Type B pancreatic cell (in vitro differentiated cells): ENCODE measurements at regions not wholly inside any gene's neighbourhood (a gene's known extent, or its start where the extent isn't known, plus 50 kb on each side); places are given as distances from the start of the nearest gene placed in this dataset.

ENCODE experiments used
- DNase-seq: peaks from one replicate; pipeline ENCODE4 v3.0.0; 2021; ENCODE audit warnings: mixed read lengths; ENCODE audit not compliant: unreplicated experiment; ENCODE audit errors: extremely low spot score
- H3K27ac Mint-ChIP-seq: 2 replicates; pipeline ENCODE4 v1.8.0; 2021; ENCODE audit warnings: mild to moderate bottlenecking, mixed read lengths
- H3K27me3 Mint-ChIP-seq: 2 replicates; pipeline ENCODE4 v1.8.0; 2021; ENCODE audit warnings: mixed read lengths
- H3K36me3 Mint-ChIP-seq: 2 replicates; pipeline ENCODE4 v1.8.0; 2021; ENCODE audit warnings: mixed read lengths
- H3K4me1 Mint-ChIP-seq: one replicate; pipeline ENCODE4 v1.8.0; 2021; ENCODE audit warnings: mixed read lengths; ENCODE audit not compliant: unreplicated experiment
- H3K4me3 Mint-ChIP-seq: 2 replicates; pipeline ENCODE4 v1.8.0; 2021; ENCODE audit warnings: mild to moderate bottlenecking, mixed read lengths
- H3K9me3 Mint-ChIP-seq: 2 replicates; pipeline ENCODE4 v1.8.0; 2021; ENCODE audit warnings: mixed read lengths
- TF ChIP-seq, protein P1 (sequence below): fragments of 200-600 bp; sonication (generic); conservative IDR thresholded peaks from 2 replicates; pipeline ENCODE4 v1.5.0; 2021; ENCODE audit warnings: antibody characterized with exemption, mild to moderate bottlenecking

DNA sequence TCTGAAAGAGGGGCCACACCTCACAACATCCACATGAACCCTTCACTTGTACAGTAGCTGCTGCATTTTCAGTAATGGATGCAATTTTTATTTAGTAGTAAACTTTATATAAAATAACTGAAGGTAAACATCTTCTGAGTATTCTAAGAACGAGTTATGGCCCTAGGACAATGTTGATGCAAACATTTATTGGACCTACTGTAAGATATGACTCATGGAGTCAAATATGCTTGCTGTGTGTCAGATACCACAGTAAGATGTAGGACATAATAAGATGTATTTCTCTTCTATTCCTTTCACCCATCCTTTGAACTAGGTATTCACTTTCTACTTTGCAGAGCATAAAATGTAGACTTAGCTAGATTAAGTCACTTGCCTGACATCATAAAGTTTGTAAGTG is 87.6 kb downstream of the TEX13C start:
- Mint-ChIP-seq H3K4me3 (no peak overlapping the region), H3K36me3 (no peaks in the 10 kb centered on the region), H3K9me3 (no peaks in the 10 kb centered on the region), H3K4me1 (no peaks in the 10 kb centered on the region), H3K27me3 (no peaks in the 10 kb centered on the region), H3K27ac (no peak overlapping the region)
- TF ChIP-seq, protein P1, sequence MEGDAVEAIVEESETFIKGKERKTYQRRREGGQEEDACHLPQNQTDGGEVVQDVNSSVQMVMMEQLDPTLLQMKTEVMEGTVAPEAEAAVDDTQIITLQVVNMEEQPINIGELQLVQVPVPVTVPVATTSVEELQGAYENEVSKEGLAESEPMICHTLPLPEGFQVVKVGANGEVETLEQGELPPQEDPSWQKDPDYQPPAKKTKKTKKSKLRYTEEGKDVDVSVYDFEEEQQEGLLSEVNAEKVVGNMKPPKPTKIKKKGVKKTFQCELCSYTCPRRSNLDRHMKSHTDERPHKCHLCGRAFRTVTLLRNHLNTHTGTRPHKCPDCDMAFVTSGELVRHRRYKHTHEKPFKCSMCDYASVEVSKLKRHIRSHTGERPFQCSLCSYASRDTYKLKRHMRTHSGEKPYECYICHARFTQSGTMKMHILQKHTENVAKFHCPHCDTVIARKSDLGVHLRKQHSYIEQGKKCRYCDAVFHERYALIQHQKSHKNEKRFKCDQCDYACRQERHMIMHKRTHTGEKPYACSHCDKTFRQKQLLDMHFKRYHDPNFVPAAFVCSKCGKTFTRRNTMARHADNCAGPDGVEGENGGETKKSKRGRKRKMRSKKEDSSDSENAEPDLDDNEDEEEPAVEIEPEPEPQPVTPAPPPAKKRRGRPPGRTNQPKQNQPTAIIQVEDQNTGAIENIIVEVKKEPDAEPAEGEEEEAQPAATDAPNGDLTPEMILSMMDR = no peak
- no peak for DNase-seq

DNA sequence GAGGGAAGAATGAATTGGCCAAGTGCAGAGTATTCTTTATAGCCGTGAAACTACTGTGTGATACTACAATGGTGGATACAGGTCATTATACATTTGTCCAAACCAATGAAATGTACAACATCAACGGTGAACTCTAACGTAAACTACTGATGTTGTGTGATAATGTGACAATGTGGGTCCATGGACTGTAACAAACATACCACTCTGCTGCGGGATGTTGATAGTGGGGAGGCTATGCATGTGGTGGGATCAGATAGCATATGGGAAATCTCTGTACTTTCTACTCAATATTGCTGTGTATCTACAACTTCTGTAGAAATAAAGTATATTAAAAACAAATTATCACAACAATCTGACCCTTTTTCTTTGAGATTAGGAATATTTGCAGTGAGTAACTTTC is 101.1 kb downstream of the TEX13C start:
- Mint-ChIP-seq H3K27ac (no peak overlapping the region), H3K27me3 (peaks cover 3% of the 10 kb centered on the region), H3K4me1 (no peaks in the 10 kb centered on the region), H3K9me3 (no peaks in the 10 kb centered on the region), H3K4me3 (no peak overlapping the region), H3K36me3 (no peaks in the 10 kb centered on the region)
- no peak for DNase-seq
- TF ChIP-seq, protein P1 = no peak

DNA sequence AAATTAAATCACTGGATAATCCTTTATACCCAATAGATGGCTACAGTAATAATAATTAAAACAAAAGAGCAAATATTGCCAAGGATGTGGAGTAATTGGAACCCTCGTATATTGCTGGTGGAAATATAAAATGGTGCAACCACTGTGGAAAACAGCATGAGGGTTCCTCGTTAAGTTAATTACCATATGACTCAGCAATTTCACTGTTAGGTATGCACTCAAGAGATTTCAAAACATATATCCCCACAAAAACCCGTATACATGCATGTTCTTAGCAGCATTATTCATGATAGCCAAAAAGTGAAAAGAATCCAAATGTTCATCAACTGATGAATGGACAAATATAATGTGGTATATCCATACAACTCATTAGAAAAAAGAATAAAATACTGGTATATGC is 103.3 kb downstream of the TEX13C start:
- Mint-ChIP-seq H3K36me3 (no peaks in the 10 kb centered on the region), H3K9me3 (no peaks in the 10 kb centered on the region)

DNA sequence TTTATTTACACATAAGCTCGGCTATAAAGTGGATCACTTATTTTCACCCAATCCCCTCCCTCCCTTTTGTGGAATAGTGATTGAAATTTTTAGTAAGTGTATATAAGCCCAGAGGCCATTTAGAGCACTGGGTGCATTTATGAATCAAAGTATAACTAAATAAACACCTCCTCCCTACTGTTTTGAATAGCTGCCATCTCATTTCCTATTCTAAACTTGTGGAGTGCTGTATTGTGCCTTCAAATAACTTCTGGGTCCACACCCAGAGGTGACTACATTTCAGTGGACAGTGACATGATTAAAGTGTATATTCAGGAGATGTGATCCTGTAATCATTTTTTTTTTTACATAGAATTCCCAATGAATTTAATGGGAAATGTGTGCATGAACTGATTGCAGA is 104.9 kb downstream of the TEX13C start:
- no peaks in the 10 kb centered on the region for H3K9me3 Mint-ChIP-seq
- H3K36me3 Mint-ChIP-seq = no peaks in the 10 kb centered on the region
- peaks cover 3% of the 10 kb centered on the region for H3K27me3 Mint-ChIP-seq
- TF ChIP-seq, protein P1 = no peak
- H3K27ac Mint-ChIP-seq = no peak overlapping the region
- no peak for DNase-seq
- H3K4me1 Mint-ChIP-seq = no peaks in the 10 kb centered on the region
- no peak overlapping the region for H3K4me3 Mint-ChIP-seq

More for the DNA sequence above, 103.3 kb downstream of the TEX13C start:
- Mint-ChIP-seq H3K4me1 (no peaks in the 10 kb centered on the region), H3K27me3 (peaks cover 3% of the 10 kb centered on the region), H3K4me3 (no peak overlapping the region), H3K27ac (no peak overlapping the region)
- TF ChIP-seq, protein P1 = no peak
- DNase-seq = no peak

DNA sequence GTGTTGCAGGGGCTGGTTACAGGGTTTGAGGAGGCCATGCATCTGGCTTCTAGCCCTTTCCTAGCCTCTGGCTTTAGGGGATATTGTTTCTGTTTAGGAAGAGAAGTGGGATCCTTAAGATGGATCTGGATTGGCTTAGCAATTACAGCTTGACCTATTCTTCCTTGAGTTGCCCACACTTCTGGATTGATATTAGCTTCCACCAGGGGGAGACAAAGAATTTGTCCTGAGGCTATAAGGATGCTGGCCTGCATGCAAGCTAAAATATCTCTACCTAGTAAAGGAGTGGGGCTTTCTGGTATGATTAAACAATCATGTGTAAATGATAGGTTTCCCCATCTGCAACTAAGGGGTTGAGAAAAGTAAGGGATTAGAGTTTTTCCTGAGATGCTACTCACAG is 117.2 kb downstream of the TEX13C start:
- DNase-seq = no peak
- no peaks in the 10 kb centered on the region for H3K9me3 Mint-ChIP-seq
- TF ChIP-seq, protein P1 = peak; percentile 71
- H3K27me3 Mint-ChIP-seq = no peaks in the 10 kb centered on the region
- no peaks in the 10 kb centered on the region for H3K4me1 Mint-ChIP-seq
- H3K27ac Mint-ChIP-seq = no peak overlapping the region
- no peak overlapping the region for H3K4me3 Mint-ChIP-seq
- H3K36me3 Mint-ChIP-seq = peaks cover 3% of the 10 kb centered on the region
